Activated CD8-positive, alpha-beta T cell treated with anti-CD3 and anti-CD28 coated beads for 36 hours (primary cell): ENCODE measurements at regions not wholly inside any gene's neighbourhood (a gene's known extent, or its start where the extent isn't known, plus 50 kb on each side); places are given as distances from the start of the nearest gene placed in this dataset.

Source experiments
- ATAC-seq: fragments of 200-7000 bp; cut with Tn5 transposase; one replicate; pipeline ENCODE4 v1.10.0; 2021; ENCODE audit warnings: mild to moderate bottlenecking, moderate library complexity
- CTCF ChIA-PET: fragments of 350-600 bp; sonication (Branson Sonifier 250); formaldehyde crosslinking; loops from one replicate; lab custom pipeline; 2021; ENCODE audit warnings: antibody characterized with exemption; lab: Charles Lee
- POLR2A ChIA-PET: fragments of 350-600 bp; sonication (Branson Sonifier 250); formaldehyde crosslinking; loops from one replicate; lab custom pipeline; 2021; ENCODE audit warnings: antibody characterized with exemption; lab: Charles Lee
- DNase-seq: peaks from one replicate; pipeline ENCODE4 v3.0.0-alpha.2; 2020
- H3K27ac Mint-ChIP-seq: one replicate; pipeline ENCODE4 v1.8.0; 2021; ENCODE audit warnings: mild to moderate bottlenecking, mixed read lengths
- H3K27me3 Mint-ChIP-seq: one replicate; pipeline ENCODE4 v1.8.0; 2021; ENCODE audit warnings: mixed read lengths
- H3K36me3 Mint-ChIP-seq: one replicate; pipeline ENCODE4 v1.8.0; 2021; ENCODE audit warnings: low read depth, mixed read lengths
- H3K4me1 Mint-ChIP-seq: one replicate; pipeline ENCODE4 v1.8.0; 2021; ENCODE audit warnings: low read depth, mixed read lengths
- H3K4me3 Mint-ChIP-seq: one replicate; pipeline ENCODE4 v1.8.0; 2021; ENCODE audit warnings: mild to moderate bottlenecking, moderate library complexity, mixed read lengths
- H3K9me3 Mint-ChIP-seq: one replicate; pipeline ENCODE4 v1.8.0; 2021; ENCODE audit warnings: mixed read lengths
- intact Hi-C: fragments of 100-400 bp; cut with micrococcal nuclease; formaldehyde crosslinking; loops from one replicate; pipeline ENCODE4 v1.10.0; 2022
- TF ChIP-seq, protein P1 (sequence below): fragments of 200-600 bp; IDR thresholded peaks from one replicate; pipeline ENCODE4 v1.8.0; 2022; ENCODE audit warnings: antibody characterized with exemption, mild to moderate bottlenecking

DNA sequence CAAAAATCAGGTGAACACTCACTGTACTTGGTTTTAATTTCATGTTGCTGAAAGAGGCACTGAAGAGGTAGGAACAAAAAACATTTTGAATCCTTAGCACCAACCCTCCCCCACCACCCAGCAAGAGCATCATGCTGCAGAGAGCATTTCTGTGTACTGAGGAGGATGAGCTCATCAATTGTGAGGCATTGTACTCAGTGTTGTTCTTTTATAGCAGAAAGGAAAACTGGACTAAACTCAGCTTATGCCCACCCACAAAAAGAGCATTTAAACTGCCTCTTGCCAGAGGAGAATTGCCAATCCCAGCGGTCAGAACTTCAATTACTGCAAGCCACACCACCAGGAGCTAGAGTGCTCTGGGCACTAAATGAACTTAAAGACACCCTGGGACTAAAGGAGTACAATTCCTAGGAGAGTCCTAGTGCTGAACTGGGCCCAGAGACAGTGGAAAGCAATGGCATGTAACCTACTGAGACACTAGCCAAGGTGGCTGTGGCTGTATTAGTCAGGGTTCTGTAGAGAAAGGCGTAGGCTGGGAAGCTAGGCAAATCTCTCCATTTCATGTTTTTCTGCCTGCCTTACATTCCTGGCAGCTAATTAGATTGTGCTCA, 280.7 kb upstream of the KLHL4 start:
- no peaks in the 10 kb centered on the region for H3K9me3 Mint-ChIP-seq
- TF ChIP-seq, protein P1, sequence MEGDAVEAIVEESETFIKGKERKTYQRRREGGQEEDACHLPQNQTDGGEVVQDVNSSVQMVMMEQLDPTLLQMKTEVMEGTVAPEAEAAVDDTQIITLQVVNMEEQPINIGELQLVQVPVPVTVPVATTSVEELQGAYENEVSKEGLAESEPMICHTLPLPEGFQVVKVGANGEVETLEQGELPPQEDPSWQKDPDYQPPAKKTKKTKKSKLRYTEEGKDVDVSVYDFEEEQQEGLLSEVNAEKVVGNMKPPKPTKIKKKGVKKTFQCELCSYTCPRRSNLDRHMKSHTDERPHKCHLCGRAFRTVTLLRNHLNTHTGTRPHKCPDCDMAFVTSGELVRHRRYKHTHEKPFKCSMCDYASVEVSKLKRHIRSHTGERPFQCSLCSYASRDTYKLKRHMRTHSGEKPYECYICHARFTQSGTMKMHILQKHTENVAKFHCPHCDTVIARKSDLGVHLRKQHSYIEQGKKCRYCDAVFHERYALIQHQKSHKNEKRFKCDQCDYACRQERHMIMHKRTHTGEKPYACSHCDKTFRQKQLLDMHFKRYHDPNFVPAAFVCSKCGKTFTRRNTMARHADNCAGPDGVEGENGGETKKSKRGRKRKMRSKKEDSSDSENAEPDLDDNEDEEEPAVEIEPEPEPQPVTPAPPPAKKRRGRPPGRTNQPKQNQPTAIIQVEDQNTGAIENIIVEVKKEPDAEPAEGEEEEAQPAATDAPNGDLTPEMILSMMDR, result no peak

DNA sequence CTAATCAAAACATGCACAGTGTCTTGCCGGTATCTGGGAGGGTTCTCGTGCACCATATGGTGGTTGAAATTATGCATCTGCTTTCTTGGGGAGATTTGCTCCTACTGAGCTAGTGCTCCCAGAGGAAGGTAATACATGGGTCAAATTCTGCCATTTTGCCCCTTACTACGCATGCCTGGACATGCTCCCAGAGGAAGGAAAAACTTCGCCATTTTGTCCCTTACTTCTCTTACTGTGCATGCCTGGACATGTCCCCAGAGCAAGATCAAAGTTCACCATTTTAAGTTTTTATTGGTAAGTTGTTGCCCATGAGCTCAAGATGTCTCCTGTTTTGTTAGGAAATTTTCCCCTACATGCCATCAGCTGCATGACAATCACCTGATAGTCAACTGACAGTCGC, 252.1 kb upstream of the KLHL4 start:
- TF ChIP-seq, protein P1, result no peak
- intact Hi-C loops, result no loop called here
- ChIA-PET CTCF (no interaction called here), POLR2A (interaction anchor here (0.8 kb wide), 1 partner anchor 17 kb away, joined by 3 read pairs; no protein-coding TSS in a partner anchor)
- ATAC-seq (no peak), DNase-seq (no peak)
- Mint-ChIP-seq H3K27ac (no peak overlapping the region), H3K4me3 (no peak overlapping the region), H3K9me3 (no peaks in the 10 kb centered on the region), H3K36me3 (no peaks in the 10 kb centered on the region), H3K4me1 (no peaks in the 10 kb centered on the region), H3K27me3 (no peaks in the 10 kb centered on the region)

More for the DNA sequence above, 280.7 kb upstream of the KLHL4 start:
- no peaks in the 10 kb centered on the region for H3K27me3 Mint-ChIP-seq
- no peaks in the 10 kb centered on the region for H3K4me1 Mint-ChIP-seq
- no peak for ATAC-seq
- DNase-seq, result no peak
- no peak overlapping the region for H3K4me3 Mint-ChIP-seq
- POLR2A ChIA-PET, result no interaction called here
- H3K36me3 Mint-ChIP-seq, result no peaks in the 10 kb centered on the region
- no peak overlapping the region for H3K27ac Mint-ChIP-seq
- CTCF ChIA-PET, result no interaction called here
- intact Hi-C loops, result no loop called here

DNA sequence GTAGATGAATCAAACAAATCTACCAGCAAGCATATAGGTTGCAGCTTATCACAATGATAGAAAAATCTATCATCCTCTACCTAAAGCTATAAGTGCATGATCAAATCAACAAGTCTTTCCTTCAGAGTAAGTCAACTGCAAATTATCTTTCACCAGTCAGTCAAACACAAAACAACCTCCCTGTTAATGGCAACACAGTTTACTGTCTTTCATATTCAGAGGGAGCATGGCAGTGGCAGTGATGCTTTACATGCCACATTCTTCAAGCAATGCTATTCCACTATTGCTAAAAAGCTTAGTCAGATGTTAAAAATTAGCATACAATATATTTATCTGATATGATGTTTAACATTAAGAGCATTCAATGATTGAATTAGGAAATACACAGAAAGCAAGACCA, 245.1 kb upstream of the KLHL4 start:
- Mint-ChIP-seq H3K27ac (no peak overlapping the region), H3K36me3 (no peaks in the 10 kb centered on the region), H3K4me3 (no peak overlapping the region), H3K9me3 (no peaks in the 10 kb centered on the region), H3K4me1 (no peaks in the 10 kb centered on the region), H3K27me3 (no peaks in the 10 kb centered on the region)
- no peak for DNase-seq
- TF ChIP-seq, protein P1, result no peak
- no peak for ATAC-seq
- intact Hi-C loops, result no loop called here
- POLR2A ChIA-PET, result no interaction called here
- CTCF ChIA-PET, result no interaction called here

DNA sequence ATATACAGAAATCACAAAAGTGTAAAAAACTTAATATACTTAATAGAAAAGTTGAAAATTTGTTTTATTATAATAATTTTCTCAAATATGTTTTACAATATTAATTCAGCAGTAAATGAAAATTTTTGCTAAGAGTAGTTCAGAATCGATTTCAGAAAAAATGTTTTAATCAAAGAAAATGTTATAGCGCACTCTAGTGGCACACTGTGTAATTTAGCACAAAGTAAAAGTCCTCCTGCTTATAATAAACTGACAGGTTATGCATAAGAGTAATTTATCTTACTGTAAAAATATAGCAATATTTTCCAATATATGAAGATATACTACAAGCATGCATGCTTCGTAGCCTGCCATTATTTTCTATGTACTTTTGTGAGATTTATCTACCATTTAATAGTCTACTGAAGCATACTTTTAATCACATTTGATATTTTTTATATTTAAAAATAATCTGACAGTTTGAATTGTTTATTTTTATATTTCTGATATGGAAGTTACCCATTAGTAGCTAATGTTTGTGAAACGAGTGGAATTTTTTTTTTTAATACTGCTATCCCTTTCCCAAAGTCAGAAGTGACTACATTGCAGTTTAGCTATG, 217.9 kb upstream of the KLHL4 start:
- Mint-ChIP-seq H3K4me1 (no peaks in the 10 kb centered on the region), H3K4me3 (no peak overlapping the region), H3K36me3 (no peaks in the 10 kb centered on the region), H3K27ac (no peak overlapping the region), H3K9me3 (no peaks in the 10 kb centered on the region), H3K27me3 (no peaks in the 10 kb centered on the region)
- POLR2A ChIA-PET, result no interaction called here
- DNase-seq (no peak), ATAC-seq (no peak)
- intact Hi-C loops, result no loop called here
- CTCF ChIA-PET, result no interaction called here
- TF ChIP-seq, protein P1, result peak; percentile 55

DNA sequence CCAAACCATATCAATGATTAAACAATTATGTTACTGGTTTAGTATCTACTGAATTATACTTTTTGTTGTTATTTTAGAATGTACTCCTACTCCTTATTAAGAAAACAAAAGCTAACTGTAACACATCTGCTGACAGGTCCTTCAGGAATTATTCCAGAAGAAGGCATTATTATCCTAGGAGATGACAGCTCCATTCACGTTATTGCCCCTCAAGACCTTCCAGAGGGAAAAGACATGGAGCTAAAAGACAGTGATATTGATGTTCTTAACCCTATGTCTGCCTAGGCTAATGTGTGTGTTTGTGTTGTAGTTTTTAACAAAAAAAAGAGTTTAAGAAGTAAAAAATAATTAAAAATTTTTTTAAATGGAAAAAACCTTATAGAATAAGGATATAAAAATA, 206.8 kb upstream of the KLHL4 start:
- no peak overlapping the region for H3K27ac Mint-ChIP-seq
- no peaks in the 10 kb centered on the region for H3K36me3 Mint-ChIP-seq
- TF ChIP-seq, protein P1, result no peak
- no peak overlapping the region for H3K4me3 Mint-ChIP-seq
- no peak for DNase-seq
- no peaks in the 10 kb centered on the region for H3K4me1 Mint-ChIP-seq
- ChIA-PET CTCF (no interaction called here), POLR2A (no interaction called here)
- H3K27me3 Mint-ChIP-seq, result no peaks in the 10 kb centered on the region
- H3K9me3 Mint-ChIP-seq, result no peaks in the 10 kb centered on the region
- ATAC-seq, result no peak
- intact Hi-C loops, result no loop called here
